ENCODE measurements at regions not wholly inside any gene's neighbourhood (a gene's known extent, or its start where the extent isn't known, plus 50 kb on each side); places are given as distances from the start of the nearest gene placed in this dataset.

GRCh38 chr6:97703661-97704060, 420.6 kb upstream of the MMS22L start:
- Histone ChIP-seq H3K23ac (ENCODE audit: insufficient read length) (no peak overlapping the region), H3K4me2 (ENCODE audit: insufficient read depth in 1 of 2, low read depth in 2 of 2, low read length in 2 of 2) (no peak overlapping the region), H3K36me3 (ENCODE audit: control insufficient read depth in 2 of 4, insufficient read depth in 4 of 4, low read length in 3 of 4) (no peaks in the 10 kb centered on the region), H2BK12ac (ENCODE audit: low read depth, low read length) (no peak overlapping the region), H2BK15ac (ENCODE audit: low read length) (no peak overlapping the region), H3K4ac (replicated peaks; ENCODE audit: insufficient read length, low read depth, low read length) (no peak overlapping the region), H3K23me2 (ENCODE audit: low read depth, low read length) (no peaks in the 10 kb centered on the region), H3K9ac (replicated peaks in 1 of 4; ENCODE audit: extremely low read depth in 1 of 4, low read depth in 3 of 4, low read length in 3 of 4) (no peak overlapping the region), H3K4me1 (replicated peaks in 1 of 4; ENCODE audit: control insufficient read depth in 3 of 4, insufficient read depth in 4 of 4, low read length in 3 of 4) (0 out of 7 replicates have a peak, but pooled peaks cover 0 to 2% (median 0%) of the 10 kb centered on the region in 4 experiments), H3K79me1 (ENCODE audit: low read depth, low read length) (no peaks in the 10 kb centered on the region), H3K27ac (ENCODE audit: low read depth, low read length) (no peak overlapping the region), H2BK120ac (replicated peaks; ENCODE audit: low read depth, low read length) (no peak overlapping the region), H3K56ac (replicated peaks; ENCODE audit: insufficient read length, low read depth, low read length) (no peak overlapping the region), H4K91ac (replicated peaks; ENCODE audit: insufficient read length, low read length) (no peak overlapping the region), H3K9me3 (ENCODE audit: insufficient read depth in 2 of 2, low read depth in 1 of 2, low read length in 1 of 2) (no peaks in the 10 kb centered on the region), H3K14ac (ENCODE audit: insufficient read length) (no peak overlapping the region), H2AK5ac (ENCODE audit: low read depth, low read length) (no peak overlapping the region), H3K4me3 (ENCODE audit: extremely low read depth in 1 of 4, insufficient read depth in 2 of 4, low read depth in 3 of 4, low read length in 4 of 4) (no peak overlapping the region), H3K79me2 (ENCODE audit: control insufficient read depth in 1 of 2, insufficient read depth in 2 of 2, low read length in 2 of 2) (no peaks in the 10 kb centered on the region), H4K8ac (ENCODE audit: extremely low read depth, insufficient read depth, low read length) (no peak overlapping the region), H4K5ac (ENCODE audit: insufficient read length, low read depth, low read length) (no peak overlapping the region), H2BK20ac (ENCODE audit: low read length) (no peak overlapping the region), H3K27me3 (replicated peaks in 1 of 4; ENCODE audit: control insufficient read depth in 3 of 4, extremely low read depth in 1 of 4, insufficient read depth in 3 of 4, low read length in 3 of 4) (no peaks in the 10 kb centered on the region), H4K20me1 (replicated peaks in 1 of 2; ENCODE audit: control insufficient read depth in 1 of 2, insufficient read depth in 2 of 2, low read length in 2 of 2) (no peaks in the 10 kb centered on the region), H2AFZ (ENCODE audit: low read length) (no peak overlapping the region), H2BK5ac (ENCODE audit: low read depth, low read length) (no peak overlapping the region), H3K18ac (ENCODE audit: extremely low read depth, low read length) (no peak overlapping the region)
- 81% methylated on average over 2 of the region's 2 CpGs; no CpG with 5 or more reads in 1 of the 2 experiments for WGBS, 2 experiments (ENCODE audit: extremely low coverage in 1 of 2, insufficient coverage in 1 of 2, insufficient read length in 1 of 2, insufficient replicate concordance in 2 of 2, low coverage in 1 of 2, low lambda C conversion rate in 2 of 2, missing lambda C conversion rate in 1 of 2)
- DNase-seq (ENCODE audit: low read depth in 1 of 2, low spot score in 2 of 2), result no peak
- ChIA-PET CTCF (ENCODE audit: partially characterized antibody) (interaction anchor here (0.9 to 3.2 kb wide), 7 partner anchors 9 to 811 kb away, joined by 3 to 22 read pairs (median 3); no protein-coding TSS in a partner anchor), POLR2A (ENCODE audit: partially characterized antibody) (no interaction called here)
- no peak for FAIRE-seq
- no peak for TF ChIP-seq EGR1 (IDR thresholded peaks at IDR 0.05; ENCODE audit: borderline replicate concordance, low read depth, low read length)
- no peak for TF ChIP-seq TBP (IDR thresholded peaks at IDR 0.05; ENCODE audit: low read depth, low read length)
- TF ChIP-seq KDM5A (IDR thresholded peaks at IDR 0.05; ENCODE audit: low read length), result no peak
- TF ChIP-seq CHD2 (IDR thresholded peaks at IDR 0.05; ENCODE audit: low read length), result no peak
- no peak for TF ChIP-seq SIRT6 (IDR thresholded peaks at IDR 0.05; ENCODE audit: low read length)
- no peak for TF ChIP-seq RNF2 (IDR thresholded peaks at IDR 0.05; ENCODE audit: borderline replicate concordance, low read depth, low read length, missing control alignments, poor library complexity, severe bottlenecking)
- TF ChIP-seq SRF (IDR thresholded peaks at IDR 0.05; ENCODE audit: low read depth, low read length), result no peak
- TF ChIP-seq BRCA1 (IDR thresholded peaks at IDR 0.05; ENCODE audit: low read depth, low read length), result no peak
- no peak for TF ChIP-seq ASH2L (IDR thresholded peaks at IDR 0.05; ENCODE audit: low read length)
- no peak for TF ChIP-seq TEAD4 (IDR thresholded peaks at IDR 0.05; ENCODE audit: low read depth, low read length)
- no peak for TF ChIP-seq HDAC2 (IDR thresholded peaks at IDR 0.05; ENCODE audit: borderline replicate concordance in 1 of 2, low read depth in 2 of 2, low read length in 2 of 2)
- TF ChIP-seq ZNF274 (IDR thresholded peaks at IDR 0.05; ENCODE audit: borderline replicate concordance, extremely low read depth, low read length), result no peak
- TF ChIP-seq POU5F1 (IDR thresholded peaks at IDR 0.05; ENCODE audit: low read depth, low read length), result no peak
- no peak for TF ChIP-seq SP1 (IDR thresholded peaks at IDR 0.05; ENCODE audit: low read depth, low read length)
- TF ChIP-seq CBX8 (IDR thresholded peaks at IDR 0.05; ENCODE audit: borderline replicate concordance, low read depth, low read length), result no peak
- TF ChIP-seq CHD1 (IDR thresholded peaks at IDR 0.05; ENCODE audit: low read depth, low read length), result no peak
